ENCODE measurements at regions not wholly inside any gene's neighbourhood (a gene's known extent, or its start where the extent isn't known, plus 50 kb on each side); places are given as distances from the start of the nearest gene placed in this dataset.
"Not testable (repeated sequence)": the region's sequence is repeated elsewhere in the genome, so short reads cannot be mapped to it uniquely, and the experiment has no call there.

DNA sequence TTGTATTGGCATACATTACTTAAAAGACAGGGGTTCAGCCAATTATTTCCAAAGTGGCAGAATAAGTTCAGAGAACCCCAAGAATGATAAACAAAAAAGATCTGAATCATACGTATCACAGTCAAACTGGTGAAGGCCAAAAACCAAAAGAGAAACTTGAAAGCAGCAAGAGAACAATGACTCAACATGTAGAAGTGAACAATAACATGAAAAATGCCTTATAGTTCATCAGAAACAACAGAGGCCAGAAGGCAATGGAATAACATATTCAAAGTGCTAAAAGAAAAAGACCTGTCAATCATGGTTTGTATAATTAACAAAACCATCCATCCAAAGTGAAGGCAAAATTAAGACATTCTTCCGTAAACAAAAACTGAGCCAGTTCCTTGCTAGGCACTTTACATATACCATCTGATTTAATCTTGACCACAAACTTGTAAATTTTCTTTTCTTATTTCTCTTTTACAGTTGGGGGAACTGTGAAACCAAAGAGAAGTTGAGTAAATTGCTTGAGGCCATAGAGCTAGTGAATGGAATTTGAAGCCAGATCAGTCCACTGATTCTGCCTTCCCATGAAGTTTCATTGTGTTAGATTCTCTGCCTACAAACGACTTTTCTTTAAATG, 232.1 kb upstream of the SEL1L start:
- Mint-ChIP-seq H3K27ac (no peak overlapping the region), H3K9me3 (peaks cover 0 to 6% (median 3%) of the 10 kb centered on the region in 7 donors), H3K36me3 (no peaks in the 10 kb centered on the region), H3K4me1 (no peaks in the 10 kb centered on the region), H3K27me3 (no peaks in the 10 kb centered on the region), H3K4me3 (no peak overlapping the region)
- no peaks in the 10 kb centered on the region for H3K27me3 ChIP-seq (ENCODE audit: control insufficient read depth, insufficient read depth, low read length)
- no peak overlapping the region for H3K27ac ChIP-seq (ENCODE audit: insufficient read depth, low read length, poor library complexity, severe bottlenecking)
- no peaks in the 10 kb centered on the region for H3K4me1 ChIP-seq (ENCODE audit: control insufficient read depth, insufficient read depth, low read length, poor library complexity, severe bottlenecking)
- DNase-seq (peak in 1 of 3 donors; percentile 2), ATAC-seq (ENCODE audit: low read depth in 2 of 2) (no peak)
- H3K9me3 ChIP-seq (ENCODE audit: control insufficient read depth in 2 of 2, low read length in 2 of 2) = no peaks in the 10 kb centered on the region
- H3K36me3 ChIP-seq (ENCODE audit: control insufficient read depth, insufficient read depth, low read length) = no peaks in the 10 kb centered on the region
- H3K4me3 ChIP-seq (ENCODE audit: low read depth, low read length) = no peak overlapping the region

DNA sequence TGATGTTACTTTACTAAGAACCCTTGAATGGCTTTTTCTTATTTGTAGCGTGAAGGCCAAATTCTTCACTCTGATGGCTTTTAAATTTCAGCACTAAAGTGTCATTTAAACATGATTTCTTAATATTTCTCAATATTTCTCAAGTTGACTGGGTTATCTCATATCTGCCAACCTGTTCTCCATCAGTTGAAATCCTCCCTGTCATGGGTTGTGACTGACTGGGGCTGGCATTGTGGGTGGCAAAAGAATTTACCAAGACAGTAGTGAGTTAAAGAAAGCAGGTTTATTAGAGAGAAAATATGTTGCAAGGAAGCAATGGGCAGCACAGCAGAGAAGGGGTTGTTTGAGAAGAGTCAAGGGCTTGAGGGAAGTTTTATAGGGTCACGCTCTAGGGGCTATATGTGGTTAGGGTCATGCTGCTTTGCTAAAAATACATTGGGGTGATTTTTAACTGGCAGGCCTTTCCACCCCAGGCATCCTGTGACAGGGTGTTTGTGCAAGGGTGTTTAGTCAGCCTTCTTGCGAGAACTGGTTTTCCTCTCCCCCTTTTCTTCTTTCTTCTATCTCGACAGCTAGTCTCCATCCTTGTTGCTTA, 232.8 kb upstream of the SEL1L start:
- Histone ChIP-seq H3K36me3 (ENCODE audit: control insufficient read depth, insufficient read depth, low read length) (no peaks in the 10 kb centered on the region), H3K4me1 (ENCODE audit: control insufficient read depth, insufficient read depth, low read length, poor library complexity, severe bottlenecking) (no peaks in the 10 kb centered on the region), H3K27me3 (ENCODE audit: control insufficient read depth, insufficient read depth, low read length) (no peaks in the 10 kb centered on the region), H3K4me3 (ENCODE audit: low read depth, low read length) (no peak overlapping the region), H3K9me3 (ENCODE audit: control insufficient read depth in 2 of 2, low read length in 2 of 2) (no peaks in the 10 kb centered on the region), H3K27ac (ENCODE audit: insufficient read depth, low read length, poor library complexity, severe bottlenecking) (no peak overlapping the region)
- no peak overlapping the region for H3K4me3 Mint-ChIP-seq
- no peaks in the 10 kb centered on the region for H3K27me3 Mint-ChIP-seq
- no peak for DNase-seq
- no peak overlapping the region for H3K27ac Mint-ChIP-seq
- no peak for ATAC-seq (ENCODE audit: low read depth in 2 of 2)
- H3K36me3 Mint-ChIP-seq = no peaks in the 10 kb centered on the region
- no peaks in the 10 kb centered on the region for H3K4me1 Mint-ChIP-seq
- H3K9me3 Mint-ChIP-seq = peaks cover 0 to 6% (median 3%) of the 10 kb centered on the region in 7 donors

DNA sequence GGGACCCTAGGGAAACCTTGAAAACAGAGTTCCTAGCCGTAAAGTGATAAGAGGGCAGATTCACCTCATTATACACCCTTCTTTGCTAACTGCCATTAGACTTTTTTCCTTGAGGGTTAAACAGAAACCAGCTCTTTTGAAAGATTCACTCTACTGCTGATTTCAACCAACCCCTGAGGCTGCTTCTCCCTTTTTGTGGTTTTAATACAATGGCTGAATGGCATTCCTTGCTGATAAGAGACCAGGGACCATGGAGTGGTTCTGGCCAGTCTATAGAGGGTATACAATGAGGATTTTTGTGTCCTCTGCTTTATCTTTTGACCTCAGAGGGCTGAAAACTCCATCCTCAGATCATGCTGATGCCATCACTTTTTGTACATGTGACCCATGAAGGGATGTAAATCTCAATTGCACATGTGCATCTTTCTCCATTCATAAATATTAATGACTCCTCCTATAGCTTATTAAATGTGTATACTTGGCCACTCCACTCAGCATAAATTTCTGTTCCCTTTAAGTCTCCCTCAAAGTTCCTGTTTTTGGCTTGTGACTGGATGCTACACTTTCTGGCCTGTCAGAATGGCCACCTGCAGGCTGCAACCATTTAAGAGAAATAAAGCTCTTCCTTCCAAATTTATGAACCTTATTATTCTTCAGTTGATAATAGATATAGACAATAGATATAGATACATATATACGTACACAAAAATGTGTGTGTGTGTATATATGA, 233.8 kb upstream of the SEL1L start:
- Mint-ChIP-seq H3K36me3 (no peaks in the 10 kb centered on the region), H3K27me3 (no peaks in the 10 kb centered on the region), H3K27ac (no peak overlapping the region), H3K9me3 (peaks cover 0 to 6% (median 3%) of the 10 kb centered on the region in 7 donors), H3K4me3 (no peak overlapping the region), H3K4me1 (no peaks in the 10 kb centered on the region)
- H3K36me3 ChIP-seq (ENCODE audit: control insufficient read depth, insufficient read depth, low read length) = no peaks in the 10 kb centered on the region
- no peaks in the 10 kb centered on the region for H3K9me3 ChIP-seq (ENCODE audit: control insufficient read depth in 2 of 2, low read length in 2 of 2)
- no peak for ATAC-seq (ENCODE audit: low read depth in 2 of 2)
- no peaks in the 10 kb centered on the region for H3K27me3 ChIP-seq (ENCODE audit: control insufficient read depth, insufficient read depth, low read length)
- DNase-seq = no peak
- no peak overlapping the region for H3K27ac ChIP-seq (ENCODE audit: insufficient read depth, low read length, poor library complexity, severe bottlenecking)
- H3K4me3 ChIP-seq (ENCODE audit: low read depth, low read length) = no peak overlapping the region
- H3K4me1 ChIP-seq (ENCODE audit: control insufficient read depth, insufficient read depth, low read length, poor library complexity, severe bottlenecking) = no peaks in the 10 kb centered on the region

DNA sequence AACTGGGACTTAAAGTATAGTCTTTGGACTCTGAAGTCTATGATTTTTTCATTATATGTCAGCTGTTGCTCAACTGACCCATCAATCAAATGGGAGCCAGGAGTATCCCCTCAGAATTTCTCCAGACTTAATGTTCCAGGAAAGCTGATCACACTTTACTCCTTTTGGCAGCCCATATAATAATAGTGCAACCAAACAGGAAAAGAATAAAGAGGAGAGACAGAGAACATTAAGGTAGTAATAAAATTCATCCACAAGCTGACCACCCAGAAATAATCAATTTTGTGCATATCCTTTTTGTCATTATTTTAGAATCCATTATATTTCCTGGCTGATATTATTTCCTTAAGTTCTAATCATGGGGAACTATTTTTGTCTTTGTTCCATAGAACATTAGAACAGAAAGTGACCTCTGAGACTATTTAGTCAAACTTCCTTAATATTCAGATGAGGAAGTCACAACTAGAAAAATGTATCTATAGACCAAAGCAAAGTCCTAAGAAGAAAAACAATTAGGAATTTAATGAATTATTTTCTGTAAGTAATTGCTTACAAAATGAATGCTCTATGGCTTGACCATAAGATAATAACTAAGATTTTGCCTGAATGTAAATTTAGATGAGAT, 238.1 kb upstream of the SEL1L start:
- H3K4me3 ChIP-seq (ENCODE audit: low read depth, low read length) = no peak overlapping the region
- Mint-ChIP-seq H3K27me3 (no peaks in the 10 kb centered on the region), H3K4me1 (no peaks in the 10 kb centered on the region), H3K4me3 (no peak overlapping the region), H3K9me3 (peaks cover 0 to 6% (median under 1%) of the 10 kb centered on the region in 7 donors), H3K36me3 (no peaks in the 10 kb centered on the region), H3K27ac (no peak overlapping the region)
- no peaks in the 10 kb centered on the region for H3K9me3 ChIP-seq (ENCODE audit: control insufficient read depth in 2 of 2, low read length in 2 of 2)
- H3K27ac ChIP-seq (ENCODE audit: insufficient read depth, low read length, poor library complexity, severe bottlenecking) = no peak overlapping the region
- H3K4me1 ChIP-seq (ENCODE audit: control insufficient read depth, insufficient read depth, low read length, poor library complexity, severe bottlenecking) = no peaks in the 10 kb centered on the region
- H3K36me3 ChIP-seq (ENCODE audit: control insufficient read depth, insufficient read depth, low read length) = no peaks in the 10 kb centered on the region
- no peaks in the 10 kb centered on the region for H3K27me3 ChIP-seq (ENCODE audit: control insufficient read depth, insufficient read depth, low read length)
- DNase-seq (no peak), ATAC-seq (ENCODE audit: low read depth in 2 of 2) (no peak)

DNA sequence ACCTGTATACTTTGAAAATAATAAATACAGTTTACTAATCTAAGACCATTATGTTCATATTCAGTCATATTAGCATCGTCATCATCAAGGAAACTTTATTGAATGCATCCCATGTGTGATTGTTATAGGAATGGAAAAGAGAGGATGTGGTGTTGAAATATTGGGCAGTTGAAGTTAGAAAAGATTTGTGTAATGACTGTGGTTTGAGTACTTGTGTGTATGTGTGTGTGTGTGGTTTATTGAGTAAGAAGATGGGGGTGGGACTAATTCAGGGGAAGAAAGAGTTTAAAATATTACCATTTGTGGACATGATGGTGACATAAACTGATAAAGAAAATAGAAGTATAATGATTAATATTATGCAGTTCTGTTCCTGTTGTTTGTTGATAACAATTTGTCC, 238.7 kb upstream of the SEL1L start:
- ATAC-seq (ENCODE audit: low read depth in 2 of 2) = no peak
- H3K36me3 Mint-ChIP-seq = no peaks in the 10 kb centered on the region
- H3K4me1 ChIP-seq (ENCODE audit: control insufficient read depth, insufficient read depth, low read length, poor library complexity, severe bottlenecking) = no peaks in the 10 kb centered on the region

DNA sequence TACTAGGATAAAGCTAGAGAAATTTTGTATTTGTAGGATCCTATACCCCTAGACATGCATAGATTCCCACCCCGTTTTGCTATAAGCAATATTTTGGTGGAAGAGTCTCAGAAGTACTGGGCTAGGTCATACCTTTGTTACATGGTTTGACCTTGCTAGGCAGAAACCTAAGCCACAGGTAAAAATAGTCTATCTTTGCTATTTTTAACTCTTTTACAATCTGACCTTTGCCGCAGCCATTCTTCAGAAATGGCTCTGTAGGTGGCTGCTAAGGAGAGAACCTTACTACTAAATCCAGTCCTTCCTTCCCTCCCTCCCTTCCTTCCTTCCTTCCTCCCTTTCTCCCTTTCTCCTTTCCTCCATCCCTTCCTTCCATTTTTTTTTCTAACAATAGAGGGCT, 242.9 kb upstream of the SEL1L start:
- Mint-ChIP-seq H3K4me3 (no peak overlapping the region), H3K27ac (no peak overlapping the region), H3K4me1 (no peaks in the 10 kb centered on the region), H3K36me3 (no peaks in the 10 kb centered on the region), H3K9me3 (peaks cover 0 to 11% (median 0%) of the 10 kb centered on the region in 7 donors), H3K27me3 (no peaks in the 10 kb centered on the region)
- Histone ChIP-seq H3K27ac (ENCODE audit: insufficient read depth, low read length, poor library complexity, severe bottlenecking) (no peak overlapping the region), H3K27me3 (ENCODE audit: control insufficient read depth, insufficient read depth, low read length) (no peaks in the 10 kb centered on the region), H3K36me3 (ENCODE audit: control insufficient read depth, insufficient read depth, low read length) (no peaks in the 10 kb centered on the region), H3K4me1 (ENCODE audit: control insufficient read depth, insufficient read depth, low read length, poor library complexity, severe bottlenecking) (no peaks in the 10 kb centered on the region), H3K4me3 (ENCODE audit: low read depth, low read length) (no peak overlapping the region), H3K9me3 (ENCODE audit: control insufficient read depth in 2 of 2, low read length in 2 of 2) (no peaks in the 10 kb centered on the region)
- DNase-seq = no peak
- ATAC-seq (ENCODE audit: low read depth in 2 of 2) = no peak

More for the DNA sequence above, 238.7 kb upstream of the SEL1L start:
- no peaks in the 10 kb centered on the region for H3K9me3 ChIP-seq (ENCODE audit: control insufficient read depth in 2 of 2, low read length in 2 of 2)
- H3K4me3 ChIP-seq (ENCODE audit: low read depth, low read length) = no peak overlapping the region
- no peaks in the 10 kb centered on the region for H3K27me3 ChIP-seq (ENCODE audit: control insufficient read depth, insufficient read depth, low read length)
- H3K36me3 ChIP-seq (ENCODE audit: control insufficient read depth, insufficient read depth, low read length) = no peaks in the 10 kb centered on the region
- Mint-ChIP-seq H3K27me3 (no peaks in the 10 kb centered on the region), H3K9me3 (peaks cover 0 to 10% (median 1%) of the 10 kb centered on the region in 7 donors), H3K4me3 (no peak overlapping the region), H3K4me1 (no peaks in the 10 kb centered on the region), H3K27ac (no peak overlapping the region)
- H3K27ac ChIP-seq (ENCODE audit: insufficient read depth, low read length, poor library complexity, severe bottlenecking) = no peak overlapping the region
- DNase-seq = no peak

DNA sequence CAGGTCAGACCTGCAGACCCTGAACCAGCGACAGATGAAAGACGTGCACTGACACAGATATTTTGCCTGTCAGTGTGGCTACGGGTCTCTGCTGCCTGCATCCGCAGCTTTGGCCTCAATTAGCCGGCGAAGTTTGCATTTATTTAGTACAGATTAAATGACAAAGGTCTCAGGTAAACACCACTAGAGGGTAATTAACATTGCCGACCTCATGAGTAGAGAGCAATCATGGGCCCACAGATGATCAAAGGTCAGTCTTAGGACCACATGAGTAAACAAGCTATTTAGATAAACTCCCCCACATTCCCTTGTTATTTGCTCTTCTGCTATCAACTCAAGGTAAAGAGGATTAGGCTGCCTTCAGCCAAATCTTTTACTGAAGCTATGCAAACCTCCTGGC, 248.1 kb upstream of the SEL1L start:
- not testable (repeated sequence) for H3K27me3 ChIP-seq (ENCODE audit: control insufficient read depth, insufficient read depth, low read length); H3K4me3 ChIP-seq (ENCODE audit: low read depth, low read length); H3K27ac ChIP-seq (ENCODE audit: insufficient read depth, low read length, poor library complexity, severe bottlenecking); H3K36me3 ChIP-seq (ENCODE audit: control insufficient read depth, insufficient read depth, low read length); H3K4me3 Mint-ChIP-seq; DNase-seq; H3K4me1 ChIP-seq (ENCODE audit: control insufficient read depth, insufficient read depth, low read length, poor library complexity, severe bottlenecking); H3K27ac Mint-ChIP-seq; H3K9me3 ChIP-seq (ENCODE audit: control insufficient read depth in 2 of 2, low read length in 2 of 2); ATAC-seq (ENCODE audit: low read depth in 2 of 2); H3K27me3 Mint-ChIP-seq; H3K36me3 Mint-ChIP-seq; H3K4me1 Mint-ChIP-seq
- peaks cover 0 to 14% (median 3%) of the 10 kb centered on the region in 7 donors for H3K9me3 Mint-ChIP-seq
